ENCODE measurements at regions not wholly inside any gene's neighbourhood (a gene's known extent, or its start where the extent isn't known, plus 50 kb on each side); places are given as distances from the start of the nearest gene placed in this dataset.

- DNase-seq (ENCODE audit: low spot score), result no peak
- intact Hi-C loops (cut with DNase I), result loop anchor here (2.0 to 10.0 kb wide), 3 partner anchors 25 to 237 kb away; a partner anchor contains a TSS
Measured at GRCh38 chr18:46411867-46412690, 244.9 kb downstream of the LOXHD1 start.

DNA sequence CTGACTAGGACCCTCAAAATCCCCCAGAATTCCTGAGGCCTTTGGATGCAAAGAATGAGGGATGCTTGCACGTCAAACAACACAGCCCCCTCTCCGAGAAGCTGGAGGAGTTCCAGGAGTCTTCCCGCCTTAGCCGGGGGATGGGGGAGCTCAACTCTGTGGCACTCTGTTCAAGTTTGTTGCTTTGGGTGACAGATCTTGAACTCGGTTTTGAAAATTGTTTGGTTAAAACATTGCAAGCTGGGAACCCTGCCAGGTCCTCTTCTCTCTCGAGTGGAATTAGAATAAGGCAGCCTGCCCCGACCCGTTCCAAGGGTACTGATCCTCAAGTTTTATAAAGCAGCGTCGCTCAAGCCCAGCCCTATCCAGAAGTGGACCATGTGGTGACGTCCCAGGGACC is 244.1 kb downstream of the LOXHD1 start:
- no peak for DNase-seq (ENCODE audit: low spot score)
- intact Hi-C loops (cut with DNase I), result loop anchor here (2.0 to 10.0 kb wide), 3 partner anchors 26 to 238 kb away; a partner anchor contains a TSS

DNA sequence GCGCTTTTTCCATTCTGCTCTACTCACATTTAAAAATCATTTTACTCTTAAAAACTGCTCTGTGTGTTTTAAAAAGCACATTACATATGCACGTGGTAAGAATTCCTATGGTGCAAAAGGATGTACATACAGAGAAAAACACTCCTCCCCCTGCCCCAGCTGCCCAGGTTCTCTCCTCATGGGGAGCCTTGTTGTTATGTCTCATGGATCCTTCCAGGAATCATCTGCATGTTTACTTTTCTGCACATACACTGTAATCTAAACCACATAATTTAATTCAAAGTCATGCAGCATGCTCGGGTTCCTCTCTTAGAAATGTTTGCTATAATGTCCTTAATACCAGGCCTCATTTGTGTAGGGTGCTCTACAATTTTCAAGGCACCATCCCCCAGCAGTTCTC is 243.3 kb downstream of the LOXHD1 start:
- no peak for DNase-seq (ENCODE audit: low spot score)
- intact Hi-C loops (cut with DNase I), result loop anchor here (2.0 to 10.0 kb wide), 3 partner anchors 27 to 239 kb away; a partner anchor contains a TSS

DNA sequence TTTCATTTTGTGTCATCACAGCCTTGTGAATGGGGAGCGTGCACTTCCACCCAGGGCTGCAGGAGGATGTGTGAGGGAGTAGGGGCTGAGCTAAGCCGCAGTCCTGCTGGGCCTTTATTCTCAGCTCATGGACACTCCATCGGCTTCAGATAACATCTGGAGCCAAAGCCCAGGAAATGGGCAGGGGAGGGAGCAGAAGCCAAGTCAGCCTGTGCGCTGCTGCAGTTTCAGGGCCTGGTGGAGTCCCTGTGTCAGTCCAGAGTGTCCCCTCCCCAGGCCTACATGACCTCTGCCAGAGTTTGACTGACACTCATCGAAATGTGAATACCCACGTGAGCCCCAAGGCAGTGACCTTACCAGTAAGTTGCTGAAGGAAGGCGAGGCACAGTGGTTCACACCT is 242.2 kb downstream of the LOXHD1 start:
- no peak for DNase-seq (ENCODE audit: low spot score)
- intact Hi-C loops (cut with DNase I), result loop anchor here (5.0 to 10.0 kb wide), 3 partner anchors 72 to 240 kb away; a partner anchor contains a TSS

- no peak for DNase-seq (ENCODE audit: low spot score)
- intact Hi-C loops (cut with DNase I), result loop anchor here (5.0 to 10.0 kb wide), 2 partner anchors 72 to 241 kb away; a partner anchor contains a TSS
Measured at GRCh38 chr18:46415532-46416252, 241.3 kb downstream of the LOXHD1 start.

GRCh38 chr18:46416706-46417638 is 240.0 kb downstream of the LOXHD1 start:
- intact Hi-C loops (cut with DNase I), result loop anchor here (5.0 to 10.0 kb wide), 2 partner anchors 70 to 242 kb away; a partner anchor contains a TSS
- no peak for DNase-seq (ENCODE audit: low spot score)

GRCh38 chr18:46418663-46419260 is 238.3 kb downstream of the LOXHD1 start:
- peak; percentile 83 for DNase-seq (ENCODE audit: low spot score)
- intact Hi-C loops (cut with DNase I), result loop anchor here (5.0 to 10.0 kb wide), 2 partner anchors 69 to 244 kb away; a partner anchor contains a TSS

DNA sequence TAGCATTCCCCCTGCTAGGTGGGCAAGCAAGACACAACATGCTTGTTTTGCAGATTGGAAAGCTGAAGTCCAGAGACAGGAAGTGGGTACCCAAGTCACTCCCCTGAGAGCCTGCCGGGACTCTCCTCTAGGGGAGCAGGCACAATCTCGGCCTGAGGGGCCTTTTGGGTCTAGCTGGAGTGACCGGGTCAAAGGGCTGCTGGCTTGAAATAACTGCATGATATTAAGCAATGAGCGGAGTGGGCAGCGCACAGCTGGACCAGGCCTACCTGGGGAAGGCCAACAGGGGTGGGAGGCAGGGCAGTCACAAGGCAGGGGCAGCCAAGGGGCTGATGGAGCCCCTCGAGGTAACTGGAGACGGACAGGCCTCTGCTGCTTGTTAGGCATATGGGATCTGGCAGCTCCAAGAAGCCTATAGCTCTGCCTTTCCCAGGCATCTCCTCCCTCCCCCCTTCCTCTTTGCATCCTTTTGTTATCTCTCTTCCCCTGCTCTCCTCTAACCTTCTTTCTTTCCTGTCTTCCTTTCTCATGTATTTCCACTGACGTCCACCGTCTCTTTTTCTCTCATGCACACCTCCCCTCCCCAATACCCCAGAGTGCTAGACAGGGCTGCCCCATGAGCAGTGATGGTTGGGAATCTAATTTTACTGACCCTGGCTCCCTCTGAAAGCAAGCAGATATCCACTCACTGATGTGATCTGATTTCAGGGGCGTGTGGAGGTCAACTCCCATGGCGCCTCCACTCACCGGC is 237.5 kb downstream of the LOXHD1 start:
- peak; percentile 49 for DNase-seq (ENCODE audit: low spot score)
- intact Hi-C loops (cut with DNase I), result loop anchor here (5.0 to 10.0 kb wide), 2 partner anchors 68 to 245 kb away; a partner anchor contains a TSS

- intact Hi-C loops (cut with DNase I), result no loop called here
- DNase-seq (ENCODE audit: low spot score), result peak; percentile 58
Measured at GRCh38 chr18:46421973-46422551, 235.0 kb downstream of the LOXHD1 start.

- intact Hi-C loops (cut with DNase I), result no loop called here
- peak; percentile 61 for DNase-seq (ENCODE audit: low spot score)
Measured at GRCh38 chr18:46422552-46423055, 234.4 kb downstream of the LOXHD1 start.

GRCh38 chr18:46423226-46423805 is 233.7 kb downstream of the LOXHD1 start:
- intact Hi-C loops (cut with DNase I), result no loop called here
- DNase-seq (ENCODE audit: low spot score), result peak; percentile 55

- intact Hi-C loops (cut with DNase I), result no loop called here
- peak; percentile 70 for DNase-seq (ENCODE audit: low spot score)
Measured at GRCh38 chr18:46424898-46425297, 232.1 kb downstream of the LOXHD1 start.

DNA sequence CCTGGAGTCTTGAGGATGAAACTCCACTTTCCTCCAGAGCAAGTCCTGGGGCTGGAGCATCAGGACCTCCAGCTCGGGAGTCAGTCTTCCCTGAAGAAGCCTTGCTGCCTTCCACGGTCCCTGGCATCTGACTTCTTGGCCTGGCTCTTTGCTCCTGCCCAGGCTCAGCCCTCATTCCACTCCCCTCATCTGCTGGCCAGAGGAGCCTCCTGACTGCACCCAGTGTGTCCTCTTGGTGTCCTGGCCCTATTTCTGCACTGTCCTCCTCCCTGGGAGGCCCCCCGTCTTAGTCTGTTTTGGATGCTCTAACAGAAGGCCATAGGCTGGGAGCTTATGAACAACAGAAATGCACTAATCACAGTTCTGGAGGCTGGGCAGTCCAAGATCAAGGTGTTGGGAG is 231.5 kb downstream of the LOXHD1 start:
- intact Hi-C loops (cut with DNase I), result no loop called here
- DNase-seq (ENCODE audit: low spot score), result peak; percentile 56

DNA sequence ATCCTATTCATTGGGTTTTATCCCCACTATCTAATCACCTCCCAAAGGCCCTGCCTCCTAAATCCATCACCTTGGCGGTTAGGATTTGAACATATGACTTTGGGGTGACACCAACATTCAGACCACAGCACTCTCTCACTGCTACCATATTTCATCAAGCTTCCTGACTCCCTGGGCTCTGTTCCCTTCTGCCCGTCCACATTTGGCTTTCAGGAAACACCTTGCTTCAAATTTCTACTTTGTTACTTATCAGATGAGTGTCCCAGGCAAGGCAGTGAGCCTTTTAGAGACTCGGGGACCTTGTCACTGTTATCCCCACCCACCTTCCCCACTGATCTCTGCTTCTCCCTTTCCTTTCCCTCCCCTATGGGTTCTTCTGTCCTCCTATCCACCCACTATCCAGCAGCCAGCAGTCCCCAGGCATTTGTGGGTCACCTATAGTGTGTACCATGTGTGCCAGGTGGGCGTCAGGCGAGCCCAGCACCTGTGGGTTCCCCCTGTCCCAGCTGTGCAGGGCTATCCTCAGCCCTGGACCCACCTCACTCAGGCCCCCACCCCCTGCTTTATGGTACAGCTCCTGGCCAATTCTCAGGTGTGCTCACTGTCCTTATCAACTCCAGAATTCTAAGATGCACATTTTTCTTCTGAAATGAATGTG is 230.9 kb downstream of the LOXHD1 start:
- peak; percentile 60 for DNase-seq (ENCODE audit: low spot score)
- intact Hi-C loops (cut with DNase I), result no loop called here

DNA sequence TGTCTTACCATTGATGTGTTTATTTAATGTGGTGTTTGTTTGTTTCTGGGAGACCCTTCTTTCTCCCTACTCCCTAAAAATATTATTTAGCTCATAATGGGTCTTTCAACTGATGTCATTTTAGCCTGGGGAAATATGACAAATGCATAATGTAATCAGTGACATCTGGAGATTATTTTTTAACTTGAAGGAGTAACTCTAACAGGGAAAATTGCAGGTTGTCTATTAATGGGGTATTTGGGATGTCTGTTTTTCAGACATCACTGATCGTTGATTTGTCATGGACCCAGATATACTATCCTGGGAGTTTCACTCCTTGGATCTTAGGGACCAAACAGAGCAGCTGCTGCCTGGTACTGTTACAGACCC is 230.4 kb downstream of the LOXHD1 start:
- intact Hi-C loops (cut with DNase I), result no loop called here

More for the DNA sequence above, 230.4 kb downstream of the LOXHD1 start:
- no peak for DNase-seq (ENCODE audit: low spot score)

All from cardiac septum (tissue), 1 donor.